ENCODE measurements at regions not wholly inside any gene's neighbourhood (a gene's known extent, or its start where the extent isn't known, plus 50 kb on each side); places are given as distances from the start of the nearest gene placed in this dataset.

GRCh38 chr6:14849185-14849584 lies 396.7 kb upstream of the JARID2 start:
- no peak overlapping the region for H3K18ac ChIP-seq (ENCODE audit: low read depth in 1 of 2, low read length in 2 of 2)
- no peak overlapping the region for H4K91ac ChIP-seq (ENCODE audit: low read length)
- no peaks in the 10 kb centered on the region for H3K79me1 ChIP-seq (replicated peaks; ENCODE audit: low read length, poor library complexity, severe bottlenecking)
- H2AK5ac ChIP-seq (ENCODE audit: low read length, severe bottlenecking): no peak overlapping the region
- no peak overlapping the region for H3K9ac ChIP-seq (ENCODE audit: low read length)
- H3K23ac ChIP-seq (ENCODE audit: low read length in 2 of 2): no peak overlapping the region
- no peak overlapping the region for H2BK15ac ChIP-seq (ENCODE audit: low read depth, poor library complexity, severe bottlenecking)
- H3K4ac ChIP-seq (ENCODE audit: low read depth in 1 of 2, low read length in 2 of 2): no peak overlapping the region
- H3K9me3 ChIP-seq (ENCODE audit: control insufficient read depth, low read length): no peaks in the 10 kb centered on the region
- H2AFZ ChIP-seq (ENCODE audit: low read depth, low read length): no peak overlapping the region
- no peak overlapping the region for H3K4me3 ChIP-seq (ENCODE audit: insufficient read depth in 1 of 2, low read depth in 1 of 2, low read length in 2 of 2)
- no peaks in the 10 kb centered on the region for H3K4me1 ChIP-seq (ENCODE audit: control insufficient read depth, insufficient read depth, low read depth, low read length)
- no peak overlapping the region for H2BK120ac ChIP-seq (ENCODE audit: low read depth, low read length)
- DNase-seq: no peak
- H2BK12ac ChIP-seq (ENCODE audit: low read length in 2 of 2): no peak overlapping the region
- no peak overlapping the region for H4K8ac ChIP-seq (ENCODE audit: low read length)
- H3K36me3 ChIP-seq (ENCODE audit: control insufficient read depth in 1 of 2, insufficient read depth in 2 of 2, low read depth in 1 of 2, low read length in 2 of 2): no peaks in the 10 kb centered on the region
- no peak overlapping the region for H3K27ac ChIP-seq (ENCODE audit: low read length, poor library complexity, severe bottlenecking)
- H2BK5ac ChIP-seq (ENCODE audit: low read depth, low read length, poor library complexity, severe bottlenecking): no peak overlapping the region
- no peaks in the 10 kb centered on the region for H3K27me3 ChIP-seq (ENCODE audit: control insufficient read depth in 1 of 2, insufficient read depth in 1 of 2, low read length in 2 of 2)
- H3K14ac ChIP-seq (ENCODE audit: low read length in 2 of 2): no peak overlapping the region
- H3K4me2 ChIP-seq (ENCODE audit: low read length, poor library complexity, severe bottlenecking): no peak overlapping the region

- H3K27me3 ChIP-seq (ENCODE audit: control insufficient read depth in 1 of 2, insufficient read depth in 1 of 2, low read length in 2 of 2): no peaks in the 10 kb centered on the region
- no peak overlapping the region for H2AFZ ChIP-seq (ENCODE audit: low read depth, low read length)
- no peak overlapping the region for H4K8ac ChIP-seq (ENCODE audit: low read length)
- H3K9me3 ChIP-seq (ENCODE audit: control insufficient read depth, low read length): no peaks in the 10 kb centered on the region
- no peak overlapping the region for H2BK12ac ChIP-seq (ENCODE audit: low read length in 2 of 2)
- no peak overlapping the region for H4K91ac ChIP-seq (ENCODE audit: low read length)
- no peak overlapping the region for H3K4ac ChIP-seq (ENCODE audit: low read depth in 1 of 2, low read length in 2 of 2)
- H3K14ac ChIP-seq (ENCODE audit: low read length in 2 of 2): no peak overlapping the region
- H2BK120ac ChIP-seq (ENCODE audit: low read depth, low read length): no peak overlapping the region
- H3K79me1 ChIP-seq (replicated peaks; ENCODE audit: low read length, poor library complexity, severe bottlenecking): no peaks in the 10 kb centered on the region
- no peak overlapping the region for H3K23ac ChIP-seq (ENCODE audit: low read length in 2 of 2)
- no peak overlapping the region for H3K4me2 ChIP-seq (ENCODE audit: low read length, poor library complexity, severe bottlenecking)
- no peaks in the 10 kb centered on the region for H3K36me3 ChIP-seq (ENCODE audit: control insufficient read depth in 1 of 2, insufficient read depth in 2 of 2, low read depth in 1 of 2, low read length in 2 of 2)
- H3K27ac ChIP-seq (ENCODE audit: low read length, poor library complexity, severe bottlenecking): no peak overlapping the region
- H3K18ac ChIP-seq (ENCODE audit: low read depth in 1 of 2, low read length in 2 of 2): no peak overlapping the region
- no peak overlapping the region for H2AK5ac ChIP-seq (ENCODE audit: low read length, severe bottlenecking)
- no peak for DNase-seq
- no peak overlapping the region for H2BK5ac ChIP-seq (ENCODE audit: low read depth, low read length, poor library complexity, severe bottlenecking)
- no peaks in the 10 kb centered on the region for H3K4me1 ChIP-seq (ENCODE audit: control insufficient read depth, insufficient read depth, low read depth, low read length)
- WGBS: 82% methylated on average over 3 of the region's 8 CpGs
- no peak overlapping the region for H2BK15ac ChIP-seq (ENCODE audit: low read depth, poor library complexity, severe bottlenecking)
- no peak overlapping the region for H3K9ac ChIP-seq (ENCODE audit: low read length)
- H3K4me3 ChIP-seq (ENCODE audit: insufficient read depth in 1 of 2, low read depth in 1 of 2, low read length in 2 of 2): no peak overlapping the region
Observed at GRCh38 chr6:14851281-14851680, 394.6 kb upstream of the JARID2 start.

DNA sequence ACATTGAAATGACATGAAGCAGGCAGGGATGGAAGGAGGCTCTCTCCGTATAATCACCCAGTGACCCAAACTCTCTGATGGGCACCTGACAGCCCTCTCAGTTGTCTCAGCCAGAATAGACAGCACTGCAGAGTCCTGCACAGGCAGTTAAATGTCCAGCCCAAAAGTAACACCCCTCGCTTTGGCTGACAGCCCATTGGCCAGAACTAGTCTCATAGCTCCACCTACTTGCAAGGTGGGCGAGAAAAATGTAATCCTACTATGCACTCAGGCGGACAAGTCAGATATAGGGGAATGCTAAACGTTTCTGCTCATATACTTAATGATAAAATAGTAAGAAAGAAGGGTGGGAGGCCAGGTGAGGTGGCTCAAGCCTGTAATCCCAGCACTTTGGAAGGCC lies 393.5 kb upstream of the JARID2 start:
- H3K9ac ChIP-seq (ENCODE audit: low read length): no peak overlapping the region
- H2AK5ac ChIP-seq (ENCODE audit: low read length, severe bottlenecking): no peak overlapping the region
- H2BK12ac ChIP-seq (ENCODE audit: low read length in 2 of 2): no peak overlapping the region
- no peak overlapping the region for H2BK15ac ChIP-seq (ENCODE audit: low read depth, poor library complexity, severe bottlenecking)
- no peak overlapping the region for H2BK5ac ChIP-seq (ENCODE audit: low read depth, low read length, poor library complexity, severe bottlenecking)
- H3K4me2 ChIP-seq (ENCODE audit: low read length, poor library complexity, severe bottlenecking): no peak overlapping the region
- H3K79me1 ChIP-seq (replicated peaks; ENCODE audit: low read length, poor library complexity, severe bottlenecking): no peaks in the 10 kb centered on the region
- WGBS: 82% methylated on average over 5 of the region's 5 CpGs
- no peak overlapping the region for H3K27ac ChIP-seq (ENCODE audit: low read length, poor library complexity, severe bottlenecking)
- no peak overlapping the region for H4K8ac ChIP-seq (ENCODE audit: low read length)
- no peaks in the 10 kb centered on the region for H3K27me3 ChIP-seq (ENCODE audit: control insufficient read depth in 1 of 2, insufficient read depth in 1 of 2, low read length in 2 of 2)
- no peak for DNase-seq
- H3K4me1 ChIP-seq (ENCODE audit: control insufficient read depth, insufficient read depth, low read depth, low read length): no peaks in the 10 kb centered on the region
- no peak overlapping the region for H3K23ac ChIP-seq (ENCODE audit: low read length in 2 of 2)
- no peak overlapping the region for H3K4me3 ChIP-seq (ENCODE audit: insufficient read depth in 1 of 2, low read depth in 1 of 2, low read length in 2 of 2)
- no peak overlapping the region for H3K4ac ChIP-seq (ENCODE audit: low read depth in 1 of 2, low read length in 2 of 2)
- H4K91ac ChIP-seq (ENCODE audit: low read length): no peak overlapping the region
- no peaks in the 10 kb centered on the region for H3K36me3 ChIP-seq (ENCODE audit: control insufficient read depth in 1 of 2, insufficient read depth in 2 of 2, low read depth in 1 of 2, low read length in 2 of 2)
- H3K9me3 ChIP-seq (ENCODE audit: control insufficient read depth, low read length): no peaks in the 10 kb centered on the region
- H2AFZ ChIP-seq (ENCODE audit: low read depth, low read length): no peak overlapping the region
- H3K14ac ChIP-seq (ENCODE audit: low read length in 2 of 2): no peak overlapping the region
- no peak overlapping the region for H2BK120ac ChIP-seq (ENCODE audit: low read depth, low read length)
- no peak overlapping the region for H3K18ac ChIP-seq (ENCODE audit: low read depth in 1 of 2, low read length in 2 of 2)

- no peak overlapping the region for H3K18ac ChIP-seq (ENCODE audit: low read depth in 1 of 2, low read length in 2 of 2)
- H4K8ac ChIP-seq (ENCODE audit: low read length): no peak overlapping the region
- H3K36me3 ChIP-seq (ENCODE audit: control insufficient read depth in 1 of 2, insufficient read depth in 2 of 2, low read depth in 1 of 2, low read length in 2 of 2): no peaks in the 10 kb centered on the region
- H4K91ac ChIP-seq (ENCODE audit: low read length): no peak overlapping the region
- H3K23ac ChIP-seq (ENCODE audit: low read length in 2 of 2): no peak overlapping the region
- no peak overlapping the region for H3K4me3 ChIP-seq (ENCODE audit: insufficient read depth in 1 of 2, low read depth in 1 of 2, low read length in 2 of 2)
- no peak overlapping the region for H3K9ac ChIP-seq (ENCODE audit: low read length)
- no peaks in the 10 kb centered on the region for H3K79me1 ChIP-seq (replicated peaks; ENCODE audit: low read length, poor library complexity, severe bottlenecking)
- H3K27ac ChIP-seq (ENCODE audit: low read length, poor library complexity, severe bottlenecking): no peak overlapping the region
- 89% methylated on average over 7 of the region's 7 CpGs for WGBS
- H2BK5ac ChIP-seq (ENCODE audit: low read depth, low read length, poor library complexity, severe bottlenecking): no peak overlapping the region
- H2BK15ac ChIP-seq (ENCODE audit: low read depth, poor library complexity, severe bottlenecking): no peak overlapping the region
- H3K27me3 ChIP-seq (ENCODE audit: control insufficient read depth in 1 of 2, insufficient read depth in 1 of 2, low read length in 2 of 2): no peaks in the 10 kb centered on the region
- no peak overlapping the region for H2BK120ac ChIP-seq (ENCODE audit: low read depth, low read length)
- no peak overlapping the region for H3K4ac ChIP-seq (ENCODE audit: low read depth in 1 of 2, low read length in 2 of 2)
- H3K4me1 ChIP-seq (ENCODE audit: control insufficient read depth, insufficient read depth, low read depth, low read length): no peaks in the 10 kb centered on the region
- peak overlapping the region in 1 of 2 experiments; percentile 66 for H2BK12ac ChIP-seq (ENCODE audit: low read length in 2 of 2)
- no peak overlapping the region for H2AK5ac ChIP-seq (ENCODE audit: low read length, severe bottlenecking)
- H3K14ac ChIP-seq (ENCODE audit: low read length in 2 of 2): no peak overlapping the region
- no peaks in the 10 kb centered on the region for H3K9me3 ChIP-seq (ENCODE audit: control insufficient read depth, low read length)
- no peak overlapping the region for H2AFZ ChIP-seq (ENCODE audit: low read depth, low read length)
- H3K4me2 ChIP-seq (ENCODE audit: low read length, poor library complexity, severe bottlenecking): no peak overlapping the region
- DNase-seq: no peak
Observed at GRCh38 chr6:14856177-14856576, 389.7 kb upstream of the JARID2 start.

Data from mesenchymal stem cell (in vitro differentiated cells and primary cell).